Neuronal stem cell (in vitro differentiated cells): ENCODE measurements at regions not wholly inside any gene's neighbourhood (a gene's known extent, or its start where the extent isn't known, plus 50 kb on each side); places are given as distances from the start of the nearest gene placed in this dataset.

Experiments
- DNase-seq: peaks from one replicate; pipeline ENCODE4 v3.0.0-alpha.2; 2013; ENCODE audit warnings: low spot score
- H2AFZ ChIP-seq: one replicate; pipeline ENCODE4 v1.6.1; 2013; ENCODE audit warnings: mild to moderate bottlenecking, low read length, inconsistent platforms
- H2AK5ac ChIP-seq: 2 replicates; pipeline ENCODE4 v1.6.1; 2013; ENCODE audit warnings: low read depth, mild to moderate bottlenecking, inconsistent platforms, low read length, moderate library complexity, mixed read lengths
- H2BK120ac ChIP-seq: 2 replicates; pipeline ENCODE4 v1.6.1; 2013; ENCODE audit warnings: low read depth, mild to moderate bottlenecking, inconsistent platforms, low read length, moderate library complexity, mixed read lengths
- H2BK12ac ChIP-seq: one replicate; pipeline ENCODE4 v1.6.1; 2013; ENCODE audit warnings: low read length, inconsistent platforms
- H2BK15ac ChIP-seq: 2 replicates; pipeline ENCODE4 v1.6.1; 2013; ENCODE audit warnings: mild to moderate bottlenecking, low read length, inconsistent platforms, mixed read lengths
- H2BK5ac ChIP-seq: one replicate; pipeline ENCODE4 v1.6.1; 2013; ENCODE audit warnings: inconsistent platforms, mild to moderate bottlenecking, low read length, moderate library complexity
- H3K14ac ChIP-seq: one replicate; pipeline ENCODE4 v1.6.1; 2013; ENCODE audit warnings: low read length, inconsistent platforms
- H3K18ac ChIP-seq: 2 replicates; pipeline ENCODE4 v1.6.1; 2013; ENCODE audit warnings: low read length, inconsistent platforms
- H3K23ac ChIP-seq: 2 replicates; pipeline ENCODE4 v1.6.1; 2013; ENCODE audit warnings: low read depth, mild to moderate bottlenecking, mixed read lengths, low read length, inconsistent platforms; ENCODE audit not compliant: poor library complexity
- H3K27ac ChIP-seq: replicated peaks from 3 replicates; pipeline ENCODE4 v1.5.1; 2013; ENCODE audit warnings: low read length, inconsistent platforms
- H3K27me3 ChIP-seq, 3 experiments: 2 replicates each; pipeline ENCODE4 v1.6.1; 2013; ENCODE audit warnings: low read length in 3 of 3, mild to moderate bottlenecking in 2 of 3, inconsistent platforms in 1 of 3, low read depth in 1 of 3, mixed read lengths in 1 of 3, moderate library complexity in 1 of 3; ENCODE audit not compliant: control insufficient read depth in 3 of 3, insufficient read depth in 3 of 3
- H3K36me3 ChIP-seq, 2 donors: replicated peaks in 1 of 2; 2 replicates each; pipeline ENCODE4 v1.6.1; 2013; ENCODE audit warnings: low read length in 2 of 2; ENCODE audit not compliant: control insufficient read depth in 2 of 2, insufficient read depth in 2 of 2
- H3K4ac ChIP-seq: 2 replicates; pipeline ENCODE4 v1.6.1; 2013; ENCODE audit warnings: inconsistent platforms, mild to moderate bottlenecking, low read length, moderate library complexity
- H3K4me1 ChIP-seq, 2 donors: 1 replicate in 1 of 2; 2 replicates in 1 of 2; pipeline ENCODE4 v1.6.1; 2013; ENCODE audit warnings: low read length in 2 of 2, low read depth in 1 of 2; ENCODE audit not compliant: control insufficient read depth in 2 of 2, insufficient read depth in 1 of 2
- H3K4me2 ChIP-seq: one replicate; pipeline ENCODE4 v1.6.1; 2013; ENCODE audit warnings: mild to moderate bottlenecking, low read length, inconsistent platforms; ENCODE audit not compliant: insufficient read depth, poor library complexity, severe bottlenecking
- H3K4me3 ChIP-seq, 2 donors: 2 replicates each; pipeline ENCODE4 v1.5.1; 2013; ENCODE audit warnings: low read length in 2 of 2, mild to moderate bottlenecking in 2 of 2, inconsistent platforms in 1 of 2, moderate library complexity in 1 of 2
- H3K79me1 ChIP-seq: one replicate; pipeline ENCODE4 v1.6.1; 2013; ENCODE audit warnings: low read depth, mild to moderate bottlenecking, inconsistent platforms, low read length, moderate library complexity
- H3K9ac ChIP-seq: one replicate; pipeline ENCODE4 v1.6.1; 2013; ENCODE audit warnings: mild to moderate bottlenecking, low read depth, low read length, inconsistent platforms; ENCODE audit not compliant: poor library complexity
- H3K9me3 ChIP-seq, 2 donors: replicated peaks in 1 of 2; 2 replicates each; pipeline versions ENCODE3 to v1.6.1; 2013; ENCODE audit warnings: low read length in 2 of 2, mild to moderate bottlenecking in 2 of 2, inconsistent platforms in 1 of 2, low read depth in 1 of 2, mixed read lengths in 1 of 2, moderate library complexity in 1 of 2; ENCODE audit not compliant: control insufficient read depth in 2 of 2, insufficient read depth in 1 of 2
- H4K8ac ChIP-seq: one replicate; pipeline ENCODE4 v1.6.1; 2013; ENCODE audit warnings: low read depth, mild to moderate bottlenecking, inconsistent platforms, low read length, moderate library complexity
- H4K91ac ChIP-seq: one replicate; pipeline ENCODE4 v1.6.1; 2013; ENCODE audit warnings: low read length, low read depth, mild to moderate bottlenecking, inconsistent platforms; ENCODE audit not compliant: poor library complexity
- WGBS, 2 donors: extraction: QIAGEN DNeasy Blood & Tissue Kit; methylation state at CpG; one replicate each; pipeline ENCODE4 v1.1.7; 2013; ENCODE audit warnings: missing lambda C conversion rate in 2 of 2, mixed read lengths in 1 of 2; ENCODE audit not compliant: insufficient read length in 2 of 2, insufficient replicate concordance in 1 of 2; ENCODE audit errors: extremely low coverage in 2 of 2; 5-methylcytosine and 5-hydroxymethylcytosine counted together

- Histone ChIP-seq H3K4me1 (no peaks in the 10 kb centered on the region), H3K18ac (no peak overlapping the region), H2AFZ (no peak overlapping the region), H2BK12ac (no peak overlapping the region), H3K9ac (no peak overlapping the region), H3K23ac (no peak overlapping the region), H2BK5ac (no peak overlapping the region), H3K36me3 (no peaks in the 10 kb centered on the region), H3K4me2 (no peak overlapping the region), H2BK120ac (no peak overlapping the region), H4K8ac (no peak overlapping the region), H3K4me3 (no peak overlapping the region), H3K14ac (no peak overlapping the region), H2AK5ac (no peak overlapping the region), H3K27me3 (no peaks in the 10 kb centered on the region), H3K27ac (no peak overlapping the region), H3K79me1 (no peaks in the 10 kb centered on the region), H2BK15ac (no peak overlapping the region), H3K4ac (no peak overlapping the region), H4K91ac (no peak overlapping the region), H3K9me3 (peaks cover 0 to 51% of the 10 kb centered on the region in 2 donors)
- no peak for DNase-seq
- WGBS, 2 donors, result no CpG with 5 or more reads among the region's 2 CpGs
Observed at GRCh38 chr16:35637683-35638082, 2178.3 kb downstream of the TP53TG3F start.

- no peak overlapping the region for H2BK12ac ChIP-seq
- no peak overlapping the region for H3K18ac ChIP-seq
- no peak overlapping the region for H3K4ac ChIP-seq
- no CpG with 5 or more reads among the region's 3 CpGs for WGBS, 2 donors
- H2BK5ac ChIP-seq, result no peak overlapping the region
- no peaks in the 10 kb centered on the region for H3K27me3 ChIP-seq
- H3K36me3 ChIP-seq, result no peaks in the 10 kb centered on the region
- no peak overlapping the region for H2AK5ac ChIP-seq
- H4K8ac ChIP-seq, result no peak overlapping the region
- H3K4me1 ChIP-seq, result no peaks in the 10 kb centered on the region
- H2BK15ac ChIP-seq, result no peak overlapping the region
- peaks cover 0 to 63% of the 10 kb centered on the region in 2 donors for H3K9me3 ChIP-seq
- H3K23ac ChIP-seq, result no peak overlapping the region
- H4K91ac ChIP-seq, result no peak overlapping the region
- H3K4me2 ChIP-seq, result no peak overlapping the region
- no peak overlapping the region for H3K9ac ChIP-seq
- no peak overlapping the region for H2AFZ ChIP-seq
- DNase-seq, result no peak
- no peaks in the 10 kb centered on the region for H3K79me1 ChIP-seq
- H3K14ac ChIP-seq, result no peak overlapping the region
- no peak overlapping the region for H3K4me3 ChIP-seq
- no peak overlapping the region for H2BK120ac ChIP-seq
- no peak overlapping the region for H3K27ac ChIP-seq
Observed at GRCh38 chr16:35639233-35640205, 2180.1 kb downstream of the TP53TG3F start.

GRCh38 chr16:35642322-35642835 lies 2183.0 kb downstream of the TP53TG3F start:
- Histone ChIP-seq H4K8ac (no peak overlapping the region), H3K9me3 (peaks cover 0 to 58% of the 10 kb centered on the region in 2 donors), H3K4ac (no peak overlapping the region), H2BK12ac (no peak overlapping the region), H2AK5ac (no peak overlapping the region), H3K9ac (no peak overlapping the region), H2BK5ac (no peak overlapping the region), H2BK15ac (no peak overlapping the region), H3K14ac (no peak overlapping the region), H3K27ac (no peak overlapping the region), H3K36me3 (no peaks in the 10 kb centered on the region), H3K18ac (no peak overlapping the region), H3K79me1 (no peaks in the 10 kb centered on the region), H3K27me3 (no peaks in the 10 kb centered on the region), H3K23ac (no peak overlapping the region), H2BK120ac (no peak overlapping the region), H3K4me1 (no peaks in the 10 kb centered on the region), H3K4me3 (peak overlapping the region in 1 of 2 donors; percentile 30), H3K4me2 (no peak overlapping the region), H2AFZ (no peak overlapping the region), H4K91ac (no peak overlapping the region)
- no peak for DNase-seq
- WGBS, 2 donors, result no CpG with 5 or more reads among the region's 4 CpGs

GRCh38 chr16:35651841-35652240 lies 2192.4 kb downstream of the TP53TG3F start:
- Histone ChIP-seq H4K91ac (no peak overlapping the region), H2AK5ac (no peak overlapping the region), H3K4me1 (no peaks in the 10 kb centered on the region), H3K9ac (no peak overlapping the region), H3K4me2 (no peak overlapping the region), H3K4ac (no peak overlapping the region), H3K9me3 (peaks cover 0 to 2% of the 10 kb centered on the region in 2 donors), H4K8ac (no peak overlapping the region), H2BK120ac (no peak overlapping the region), H3K23ac (no peak overlapping the region), H3K14ac (no peak overlapping the region), H2BK5ac (no peak overlapping the region), H3K79me1 (no peaks in the 10 kb centered on the region), H3K27me3 (no peaks in the 10 kb centered on the region), H3K4me3 (no peak overlapping the region), H2AFZ (no peak overlapping the region), H3K18ac (no peak overlapping the region), H3K36me3 (no peaks in the 10 kb centered on the region), H2BK15ac (no peak overlapping the region), H2BK12ac (no peak overlapping the region), H3K27ac (no peak overlapping the region)
- WGBS, 2 donors, result no CpG with 5 or more reads among the region's 1 CpG
- DNase-seq, result no peak
